Fibroblast of lung (primary cell): ENCODE measurements at regions not wholly inside any gene's neighbourhood (a gene's known extent, or its start where the extent isn't known, plus 50 kb on each side); places are given as distances from the start of the nearest gene placed in this dataset.

Experiments used
- DNase-seq, 2 donors: peaks; one replicate each; pipeline versions ENCODE4 v3.0.0 to v3.0.0-alpha.2; 2010; ENCODE audit warnings: low read depth in 2 of 2
- H2AFZ ChIP-seq: 2 replicates; pipeline ENCODE4 v1.5.1; 2012; ENCODE audit warnings: low read length, control low read depth, inconsistent platforms
- H3K27ac ChIP-seq: 2 replicates; pipeline ENCODE4 v1.5.1; 2011; ENCODE audit warnings: low read length, control low read depth; ENCODE audit not compliant: insufficient read depth
- H3K27me3 ChIP-seq: 2 replicates; pipeline ENCODE4 v1.5.1; 2011; ENCODE audit warnings: mild to moderate bottlenecking, low read length; ENCODE audit not compliant: control insufficient read depth, insufficient read depth
- H3K36me3 ChIP-seq: 2 replicates; pipeline ENCODE4 v1.5.1; 2011; ENCODE audit warnings: low read length; ENCODE audit not compliant: control insufficient read depth, insufficient read depth
- H3K4me1 ChIP-seq: 2 replicates; pipeline ENCODE4 v1.5.1; 2011; ENCODE audit warnings: low read length; ENCODE audit not compliant: control insufficient read depth, insufficient read depth; ENCODE audit errors: extremely low read depth
- H3K4me2 ChIP-seq: 2 replicates; pipeline ENCODE4 v1.5.1; 2011; ENCODE audit warnings: low read length, control low read depth; ENCODE audit not compliant: insufficient read depth; ENCODE audit errors: extremely low read depth
- H3K4me3 ChIP-seq, 4 experiments: fragments of 200-600 bp in 1 of 4; sonication (generic) in 1 of 4; replicated peaks in 1 of 4; 2 replicates each; pipeline ENCODE4 v1.5.1; 2011 to 2016; ENCODE audit warnings: low read length in 4 of 4, low read depth in 3 of 4, mild to moderate bottlenecking in 3 of 4, control low read depth in 2 of 4, inconsistent platforms in 1 of 4, mixed read lengths in 1 of 4; ENCODE audit not compliant: insufficient read depth in 1 of 4; ENCODE audit errors: control extremely low read depth in 1 of 4
- H3K79me2 ChIP-seq: 2 replicates; pipeline ENCODE4 v1.5.1; 2012; ENCODE audit warnings: mild to moderate bottlenecking, low read length, inconsistent platforms; ENCODE audit not compliant: control insufficient read depth, insufficient read depth
- H3K9ac ChIP-seq: 2 replicates; pipeline ENCODE4 v1.5.1; 2011; ENCODE audit warnings: mild to moderate bottlenecking, low read length, control low read depth; ENCODE audit not compliant: insufficient read depth
- H3K9me3 ChIP-seq: 2 replicates; pipeline ENCODE4 v1.5.1; 2012; ENCODE audit warnings: low read depth, low read length; ENCODE audit not compliant: control insufficient read depth, insufficient read depth
- H4K20me1 ChIP-seq: 2 replicates; pipeline ENCODE4 v1.5.1; 2011; ENCODE audit warnings: low read length; ENCODE audit not compliant: control insufficient read depth, insufficient read depth; ENCODE audit errors: extremely low read depth
- CTCF ChIP-seq, 2 donors: IDR thresholded peaks in 1 of 2; conservative IDR thresholded peaks in 1 of 2; 1 replicate in 1 of 2; 2 replicates in 1 of 2; pipeline ENCODE4 v1.5.1; 2011 to 2012; ENCODE audit warnings: low read length in 2 of 2, control low read depth in 1 of 2, inconsistent platforms in 1 of 2, low read depth in 1 of 2, mild to moderate bottlenecking in 1 of 2
- EZH2 ChIP-seq: IDR thresholded peaks from 2 replicates; pipeline ENCODE4 v1.5.1; 2012; ENCODE audit warnings: low read length, control low read depth, mild to moderate bottlenecking; ENCODE audit errors: missing control alignments

DNA sequence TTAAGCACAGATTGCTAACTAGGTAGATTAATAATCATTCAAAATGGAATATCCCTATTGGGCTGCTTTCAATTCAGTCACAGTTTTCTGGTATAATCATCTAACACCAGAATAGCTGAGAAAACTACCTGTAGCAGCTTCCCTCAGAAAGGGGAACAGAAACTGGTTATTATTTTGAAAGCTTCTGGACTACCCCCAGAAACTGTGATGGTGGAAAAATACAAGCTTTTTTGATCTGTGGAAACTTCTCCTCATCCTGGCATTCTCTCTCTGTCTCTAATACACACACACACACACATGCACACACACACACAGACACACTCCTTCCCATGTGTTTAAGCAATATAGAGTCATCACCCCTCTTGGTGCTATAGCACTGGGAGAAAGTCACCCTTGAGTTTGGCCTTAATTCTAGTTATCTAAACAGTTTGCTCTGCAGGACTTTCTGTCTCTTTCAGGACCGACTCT lies 251.5 kb upstream of the LMO3 start:
- no peak for TF ChIP-seq CTCF (conservative IDR thresholded peaks at IDR 0.05 in 1 of 2, IDR thresholded peaks at IDR 0.05 in 1 of 2; ENCODE audit: low read depth in 1 of 2, low read length in 2 of 2)
- TF ChIP-seq EZH2: no peak
- DNase-seq: no peak
- no peaks in the 10 kb centered on the region for H3K9me3 ChIP-seq
- H3K27ac ChIP-seq: no peak overlapping the region
- no peaks in the 10 kb centered on the region for H3K4me1 ChIP-seq
- no peaks in the 10 kb centered on the region for H4K20me1 ChIP-seq
- H3K4me3 ChIP-seq: no peak overlapping the region
- no peak overlapping the region for H3K9ac ChIP-seq
- no peaks in the 10 kb centered on the region for H3K79me2 ChIP-seq
- H3K27me3 ChIP-seq: no peaks in the 10 kb centered on the region
- no peaks in the 10 kb centered on the region for H3K36me3 ChIP-seq
- no peak overlapping the region for H3K4me2 ChIP-seq
- no peak overlapping the region for H2AFZ ChIP-seq

- Histone ChIP-seq H3K4me3 (no peak overlapping the region), H4K20me1 (no peaks in the 10 kb centered on the region), H3K79me2 (no peaks in the 10 kb centered on the region), H3K9ac (no peak overlapping the region), H3K27me3 (no peaks in the 10 kb centered on the region), H3K9me3 (no peaks in the 10 kb centered on the region), H3K4me2 (no peak overlapping the region), H3K27ac (no peak overlapping the region), H3K36me3 (no peaks in the 10 kb centered on the region), H2AFZ (no peak overlapping the region), H3K4me1 (no peaks in the 10 kb centered on the region)
- no peak for DNase-seq
- TF ChIP-seq EZH2: no peak
Observed at GRCh38 chr12:16854465-16854864, 248.5 kb upstream of the LMO3 start.

DNA sequence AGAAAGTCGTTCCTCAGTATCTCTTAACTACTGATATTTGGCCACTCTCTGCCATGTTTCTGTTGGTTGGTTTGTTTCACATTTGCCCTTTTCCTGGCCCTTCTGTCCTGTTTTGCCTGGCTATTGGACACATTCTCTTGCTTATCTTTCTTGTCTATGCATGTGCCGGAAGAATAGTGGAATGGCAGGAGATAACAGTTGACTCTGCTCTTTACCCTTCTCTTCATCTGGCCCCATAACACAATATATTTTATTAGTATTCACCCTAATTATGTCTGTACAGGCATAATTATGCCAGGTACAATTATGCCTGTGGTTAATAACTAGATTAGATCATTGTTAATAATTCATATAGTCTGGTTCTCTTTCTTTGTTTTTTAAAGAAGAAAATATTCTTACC lies 243.5 kb upstream of the LMO3 start:
- no peak overlapping the region for H2AFZ ChIP-seq

More for the DNA sequence above, 243.5 kb upstream of the LMO3 start:
- no peak for TF ChIP-seq EZH2
- no peak for TF ChIP-seq CTCF (conservative IDR thresholded peaks at IDR 0.05 in 1 of 2, IDR thresholded peaks at IDR 0.05 in 1 of 2; ENCODE audit: low read depth in 1 of 2, low read length in 2 of 2)
- Histone ChIP-seq H3K4me1 (no peaks in the 10 kb centered on the region), H3K4me2 (no peak overlapping the region), H4K20me1 (no peaks in the 10 kb centered on the region), H3K27ac (no peak overlapping the region), H3K79me2 (no peaks in the 10 kb centered on the region), H3K36me3 (no peaks in the 10 kb centered on the region), H3K27me3 (no peaks in the 10 kb centered on the region), H3K9me3 (no peaks in the 10 kb centered on the region), H3K9ac (no peak overlapping the region), H3K4me3 (no peak overlapping the region)
- no peak for DNase-seq
